Fibroblast of the aortic adventitia (primary cell): ENCODE measurements at regions not wholly inside any gene's neighbourhood (a gene's known extent, or its start where the extent isn't known, plus 50 kb on each side); places are given as distances from the start of the nearest gene placed in this dataset.

ENCODE experiments used
- DNase-seq: peaks from one replicate; pipeline ENCODE4 v3.0.0-alpha.2; 2010; ENCODE audit warnings: low read depth
- H3K4me3 ChIP-seq: 2 replicates; pipeline ENCODE4 v1.5.1; 2011; ENCODE audit warnings: low read depth, mild to moderate bottlenecking, control low read depth, low read length, moderate library complexity
- TF ChIP-seq, protein P1 (sequence below): IDR thresholded peaks from 2 replicates; pipeline ENCODE4 v1.5.1; 2011; ENCODE audit warnings: mild to moderate bottlenecking, low read length, control low read depth, inconsistent platforms; ENCODE audit not compliant: insufficient read depth

DNA sequence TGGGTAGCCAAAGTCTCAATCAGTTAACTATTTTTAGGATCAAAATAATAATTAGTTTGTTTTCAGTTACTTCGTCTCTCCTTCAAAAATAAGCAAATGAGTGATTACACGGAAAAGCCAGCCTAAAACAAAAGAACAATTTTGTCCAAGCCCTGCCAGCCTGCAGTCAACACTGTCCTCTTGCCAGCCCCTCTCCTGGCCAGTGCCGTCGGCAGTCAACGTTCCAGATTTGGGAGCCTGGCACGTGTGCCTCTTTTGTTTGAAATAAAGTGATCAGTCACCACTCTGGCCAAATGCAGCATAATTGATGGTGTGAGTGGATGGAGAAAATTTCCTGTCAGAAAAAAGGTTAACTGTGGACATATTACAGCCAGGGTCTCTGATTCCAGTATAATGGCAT lies 260.6 kb upstream of the SKOR2 start:
- no peak for DNase-seq
- TF ChIP-seq, protein P1, sequence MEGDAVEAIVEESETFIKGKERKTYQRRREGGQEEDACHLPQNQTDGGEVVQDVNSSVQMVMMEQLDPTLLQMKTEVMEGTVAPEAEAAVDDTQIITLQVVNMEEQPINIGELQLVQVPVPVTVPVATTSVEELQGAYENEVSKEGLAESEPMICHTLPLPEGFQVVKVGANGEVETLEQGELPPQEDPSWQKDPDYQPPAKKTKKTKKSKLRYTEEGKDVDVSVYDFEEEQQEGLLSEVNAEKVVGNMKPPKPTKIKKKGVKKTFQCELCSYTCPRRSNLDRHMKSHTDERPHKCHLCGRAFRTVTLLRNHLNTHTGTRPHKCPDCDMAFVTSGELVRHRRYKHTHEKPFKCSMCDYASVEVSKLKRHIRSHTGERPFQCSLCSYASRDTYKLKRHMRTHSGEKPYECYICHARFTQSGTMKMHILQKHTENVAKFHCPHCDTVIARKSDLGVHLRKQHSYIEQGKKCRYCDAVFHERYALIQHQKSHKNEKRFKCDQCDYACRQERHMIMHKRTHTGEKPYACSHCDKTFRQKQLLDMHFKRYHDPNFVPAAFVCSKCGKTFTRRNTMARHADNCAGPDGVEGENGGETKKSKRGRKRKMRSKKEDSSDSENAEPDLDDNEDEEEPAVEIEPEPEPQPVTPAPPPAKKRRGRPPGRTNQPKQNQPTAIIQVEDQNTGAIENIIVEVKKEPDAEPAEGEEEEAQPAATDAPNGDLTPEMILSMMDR = no peak
- no peak overlapping the region for H3K4me3 ChIP-seq

DNA sequence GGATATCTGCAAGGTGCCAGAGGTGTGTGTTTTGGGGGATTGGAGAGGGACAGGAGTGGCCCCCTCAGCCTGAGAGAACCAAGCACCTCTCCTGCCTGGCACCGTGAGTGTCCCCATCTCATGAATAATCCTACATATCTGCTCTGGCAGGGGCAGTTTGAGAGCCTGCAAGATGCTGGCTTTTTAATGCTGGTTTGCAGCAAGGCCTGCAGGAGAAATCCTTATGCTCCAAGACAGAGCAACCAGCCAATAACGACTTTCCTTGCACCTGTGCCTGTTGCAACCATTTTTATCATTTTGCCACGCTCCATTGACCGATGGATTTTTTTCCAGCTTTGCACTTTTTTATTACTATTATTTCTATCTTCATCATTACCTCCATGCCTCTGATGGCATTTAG lies 259.4 kb upstream of the SKOR2 start:
- no peak for DNase-seq
- H3K4me3 ChIP-seq = no peak overlapping the region
- TF ChIP-seq, protein P1 = no peak

DNA sequence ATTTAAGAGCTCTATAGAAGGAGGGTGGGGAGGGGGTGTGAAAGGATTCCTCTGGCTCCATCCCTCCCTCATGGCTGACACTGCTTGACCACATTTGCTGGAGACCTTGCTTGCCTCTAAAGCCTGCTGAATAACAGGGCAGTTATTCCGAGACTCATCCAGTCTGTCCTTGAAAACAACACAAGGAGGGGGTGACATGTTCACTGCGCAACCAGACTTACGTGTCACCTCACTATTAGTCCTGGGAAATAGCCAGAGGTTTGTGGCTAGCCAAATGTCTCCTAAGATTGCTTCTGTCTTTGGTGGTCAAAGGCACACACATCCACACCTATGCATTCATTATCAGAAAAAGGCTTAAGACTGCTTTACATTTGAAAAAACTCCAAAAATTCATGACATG lies 256.2 kb upstream of the SKOR2 start:
- DNase-seq = no peak
- H3K4me3 ChIP-seq = no peak overlapping the region
- TF ChIP-seq, protein P1 = no peak

- TF ChIP-seq, protein P1 = no peak
- H3K4me3 ChIP-seq = no peak overlapping the region
- no peak for DNase-seq
These were observed 255.4 kb upstream of the SKOR2 start for GRCh38 chr18:47506897-47507296.

DNA sequence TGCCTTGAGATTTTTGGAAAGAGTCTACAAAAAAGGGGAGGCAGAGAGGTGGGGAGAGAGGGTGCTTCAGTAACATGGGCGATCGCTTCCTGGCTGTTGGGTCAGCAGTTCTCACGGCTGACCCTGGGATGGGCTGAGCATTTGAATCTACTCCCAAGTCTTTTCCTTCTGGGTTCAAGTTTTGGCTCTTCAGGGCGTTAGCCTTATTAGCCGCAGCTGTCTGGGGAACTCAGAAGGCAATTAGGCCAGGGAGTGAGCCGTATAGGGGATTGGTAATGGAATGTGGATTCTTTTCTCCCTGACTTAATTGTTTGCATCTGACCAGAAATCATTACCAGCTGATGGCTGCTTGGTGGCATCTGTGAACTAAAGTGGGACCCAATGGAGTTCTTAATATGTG lies 250.5 kb upstream of the SKOR2 start:
- no peak overlapping the region for H3K4me3 ChIP-seq
- TF ChIP-seq, protein P1 = no peak
- DNase-seq = no peak

DNA sequence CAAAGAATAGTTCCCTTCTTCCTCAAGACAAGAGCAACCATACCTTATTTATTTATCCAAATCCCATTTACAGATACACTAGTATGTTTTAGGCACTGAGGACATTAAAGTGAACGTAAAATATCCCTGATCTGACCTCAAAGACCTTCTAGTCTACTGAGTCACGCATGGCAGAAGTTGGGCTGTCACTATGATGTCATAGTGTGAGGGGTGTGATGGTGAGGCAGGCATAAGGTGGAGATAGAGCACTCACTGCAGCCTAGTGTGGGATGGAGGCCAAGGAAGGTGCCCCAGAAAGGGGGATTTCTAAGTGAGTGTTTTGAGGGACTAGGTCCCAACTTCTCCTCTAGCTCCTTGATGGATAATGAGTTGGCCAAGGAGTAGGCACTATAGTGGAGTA lies 249.5 kb upstream of the SKOR2 start:
- H3K4me3 ChIP-seq = no peak overlapping the region
- TF ChIP-seq, protein P1 = no peak
- no peak for DNase-seq

DNA sequence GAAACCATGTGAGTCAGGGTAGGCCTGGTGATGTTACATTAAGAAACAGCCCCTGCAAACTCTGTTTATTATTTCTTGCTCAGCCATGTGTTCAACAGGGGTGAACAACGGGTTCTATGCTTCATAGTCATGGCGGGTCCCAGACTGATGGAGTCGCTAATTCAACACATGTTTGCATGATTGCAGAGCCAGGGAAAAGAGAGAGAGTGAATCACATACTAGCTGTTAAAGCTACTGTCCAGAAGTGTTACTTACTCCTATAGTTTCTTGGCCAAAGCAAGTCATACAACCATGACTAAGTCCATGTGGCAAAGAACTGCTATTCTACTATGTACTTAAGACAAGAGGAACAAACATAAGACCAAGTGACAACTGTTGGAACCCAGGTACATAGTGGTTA lies 241.2 kb upstream of the SKOR2 start:
- TF ChIP-seq, protein P1 = no peak
- no peak for DNase-seq
- H3K4me3 ChIP-seq = no peak overlapping the region
